ENCODE measurements at regions not wholly inside any gene's neighbourhood (a gene's known extent, or its start where the extent isn't known, plus 50 kb on each side); places are given as distances from the start of the nearest gene placed in this dataset.

- H3K27me3 Mint-ChIP-seq (ENCODE audit: low read depth) = peaks cover 48% of the 10 kb centered on the region
- no peak for DNase-seq (ENCODE audit: low spot score in 2 of 2, unreplicated experiment in 2 of 2)
- H3K36me3 Mint-ChIP-seq = no peaks in the 10 kb centered on the region
- TF ChIP-seq CTCF (IDR thresholded peaks at IDR 0.05; ENCODE audit: unreplicated experiment) = no peak
- H3K9me3 Mint-ChIP-seq = no peaks in the 10 kb centered on the region
- no peak overlapping the region for H3K4me3 Mint-ChIP-seq
- no peak overlapping the region for H3K27ac Mint-ChIP-seq
- peaks cover 11% of the 10 kb centered on the region for H3K4me1 Mint-ChIP-seq
Observed at GRCh38 chr21:27077501-27077900, 110.6 kb upstream of the ADAMTS5 start.

GRCh38 chr21:27076025-27076424, 109.1 kb upstream of the ADAMTS5 start:
- Mint-ChIP-seq H3K36me3 (no peaks in the 10 kb centered on the region), H3K4me1 (peaks cover 20% of the 10 kb centered on the region), H3K4me3 (no peak overlapping the region), H3K9me3 (no peaks in the 10 kb centered on the region), H3K27me3 (ENCODE audit: low read depth) (peaks cover 45% of the 10 kb centered on the region), H3K27ac (no peak overlapping the region)
- no peak for TF ChIP-seq CTCF (IDR thresholded peaks at IDR 0.05; ENCODE audit: unreplicated experiment)
- DNase-seq (ENCODE audit: low spot score in 2 of 2, unreplicated experiment in 2 of 2) = no peak

GRCh38 chr21:27070861-27071670, 104.2 kb upstream of the ADAMTS5 start:
- Mint-ChIP-seq H3K4me3 (no peak overlapping the region), H3K27ac (peak overlapping the region; percentile 45), H3K36me3 (no peaks in the 10 kb centered on the region), H3K27me3 (ENCODE audit: low read depth) (peaks cover 11% of the 10 kb centered on the region), H3K4me1 (peaks cover 20% of the 10 kb centered on the region), H3K9me3 (peaks cover 4% of the 10 kb centered on the region)
- no peak for TF ChIP-seq CTCF (IDR thresholded peaks at IDR 0.05; ENCODE audit: unreplicated experiment)
- no peak for DNase-seq (ENCODE audit: low spot score in 2 of 2, unreplicated experiment in 2 of 2)

- Mint-ChIP-seq H3K4me3 (no peak overlapping the region), H3K36me3 (peaks cover 4% of the 10 kb centered on the region), H3K27me3 (ENCODE audit: low read depth) (peaks cover 2% of the 10 kb centered on the region), H3K27ac (no peak overlapping the region), H3K9me3 (peaks cover 26% of the 10 kb centered on the region), H3K4me1 (peaks cover 20% of the 10 kb centered on the region)
- no peak for DNase-seq (ENCODE audit: low spot score in 2 of 2, unreplicated experiment in 2 of 2)
- TF ChIP-seq CTCF (IDR thresholded peaks at IDR 0.05; ENCODE audit: unreplicated experiment) = no peak
Observed at GRCh38 chr21:27068811-27069210, 101.9 kb upstream of the ADAMTS5 start.

GRCh38 chr21:27067226-27067625, 100.3 kb upstream of the ADAMTS5 start:
- Mint-ChIP-seq H3K4me3 (no peak overlapping the region), H3K27me3 (ENCODE audit: low read depth) (no peaks in the 10 kb centered on the region), H3K9me3 (peaks cover 40% of the 10 kb centered on the region), H3K4me1 (peaks cover 20% of the 10 kb centered on the region), H3K36me3 (peaks cover 10% of the 10 kb centered on the region), H3K27ac (no peak overlapping the region)
- no peak for DNase-seq (ENCODE audit: low spot score in 2 of 2, unreplicated experiment in 2 of 2)
- TF ChIP-seq CTCF (IDR thresholded peaks at IDR 0.05; ENCODE audit: unreplicated experiment) = no peak

Measured in mesothelial cell of epicardium (in vitro differentiated cells).